ENCODE measurements at regions not wholly inside any gene's neighbourhood (a gene's known extent, or its start where the extent isn't known, plus 50 kb on each side); places are given as distances from the start of the nearest gene placed in this dataset.

DNA sequence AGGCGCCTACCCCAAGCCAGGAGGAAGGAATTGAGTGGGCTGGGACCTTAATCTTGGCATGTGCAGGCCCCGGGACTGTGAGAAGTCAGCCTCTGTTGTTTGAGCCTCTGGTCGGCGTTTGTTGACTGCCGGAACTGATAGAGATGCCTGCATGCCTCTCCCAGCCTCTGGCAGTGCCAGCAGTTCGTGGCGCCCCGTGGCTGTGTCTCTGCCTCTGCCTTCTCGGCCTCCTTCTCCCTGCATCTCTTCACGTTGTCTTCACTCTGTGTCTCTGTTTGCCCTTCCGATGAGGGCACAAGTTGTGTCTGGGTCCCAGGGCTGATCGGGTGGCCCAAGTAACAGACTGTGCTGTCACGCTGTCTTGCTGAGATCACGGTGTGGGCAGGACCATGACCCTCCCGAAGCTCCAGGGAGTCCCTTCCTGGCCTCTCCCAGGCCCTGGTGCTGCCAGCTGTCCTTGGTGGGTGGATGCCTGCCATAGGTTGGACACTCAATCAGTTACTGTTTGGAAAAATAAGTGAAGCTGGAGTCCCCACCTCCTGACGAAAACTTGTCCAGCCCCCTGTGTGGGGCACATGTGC, 133.5 kb upstream of the LPCAT1 start:
- H3K9me3 ChIP-seq: no peaks in the 10 kb centered on the region
- no peak overlapping the region for H3K27ac ChIP-seq
- peaks cover 6 to 22% (median 15%) of the 10 kb centered on the region in 6 donors for H3K4me1 ChIP-seq
- no peak overlapping the region for H3K4me3 ChIP-seq
- no peak for TF ChIP-seq POLR2A (IDR thresholded peaks at IDR 0.05)
- no peak for TF ChIP-seq CTCF (IDR thresholded peaks at IDR 0.05 in 8 of 11, conservative IDR thresholded peaks at IDR 0.05 in 3 of 11)
- TF ChIP-seq POLR2AphosphoS5 (IDR thresholded peaks at IDR 0.05): no peak
- H3K36me3 ChIP-seq: no peaks in the 10 kb centered on the region
- peaks cover 0 to 96% (median 29%) of the 10 kb centered on the region in 7 donors for H3K27me3 ChIP-seq (replicated peaks in 1 of 7)
- intact Hi-C loops (cut with DNase I; ENCODE audit: low total_unique reads): loop anchor here (10.0 kb wide), 1 partner anchor 732 kb away; no protein-coding TSS in a partner anchor
- no peak for DNase-seq
- WGBS, 5 donors: 74 to 87% (median 80%) methylated on average over 15 to 16 of the region's 16 CpGs

DNA sequence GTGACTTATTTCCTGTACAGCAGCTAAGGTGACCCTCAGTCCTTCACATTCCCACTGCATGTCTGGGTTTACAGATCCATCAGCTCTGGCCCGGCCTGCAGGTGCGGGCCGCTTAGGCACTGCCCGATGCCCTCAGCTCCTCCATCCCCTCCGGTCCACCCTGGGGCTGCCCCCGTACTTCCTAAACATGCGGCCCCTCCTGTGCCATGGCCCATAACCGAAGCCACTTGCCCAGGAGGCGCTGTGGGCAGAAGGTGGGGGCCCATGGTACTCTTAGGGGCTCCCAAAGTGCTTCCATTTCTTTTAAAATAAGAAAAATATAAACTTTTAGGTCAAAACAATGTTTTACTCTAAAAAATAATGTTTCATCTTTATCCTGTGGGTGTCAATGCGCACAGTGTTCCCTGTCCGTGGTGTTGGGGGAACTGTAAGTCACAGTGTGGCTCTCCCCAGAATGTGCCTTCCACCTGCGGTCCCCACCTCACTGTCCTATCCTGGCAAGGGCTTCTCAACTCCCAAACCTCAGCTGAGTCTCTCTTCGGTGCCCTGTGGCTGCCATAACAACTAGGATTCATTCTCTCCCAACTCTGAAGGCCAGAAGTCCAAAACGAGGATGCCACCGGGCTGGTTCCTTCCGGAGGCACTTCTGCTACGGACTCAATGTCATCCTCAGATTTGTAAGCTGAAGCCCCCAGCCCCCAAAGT, 132.7 kb upstream of the LPCAT1 start:
- H3K27me3 ChIP-seq (replicated peaks in 1 of 7): peaks cover 0 to 93% (median 31%) of the 10 kb centered on the region in 7 donors

GRCh38 chr5:1655496-1656270, 131.9 kb upstream of the LPCAT1 start:
- 85 to 91% (median 85%) methylated on average over 24 to 27 of the region's 27 CpGs for WGBS, 5 donors
- DNase-seq: no peak
- Histone ChIP-seq H3K27me3 (replicated peaks in 1 of 7) (peaks cover 0 to 88% (median 31%) of the 10 kb centered on the region in 7 donors), H3K27ac (no peak overlapping the region), H3K4me3 (no peak overlapping the region), H3K36me3 (no peaks in the 10 kb centered on the region), H3K4me1 (peaks cover 6 to 22% (median 15%) of the 10 kb centered on the region in 6 donors), H3K9me3 (no peaks in the 10 kb centered on the region)
- intact Hi-C loops (cut with DNase I; ENCODE audit: low total_unique reads): loop anchor here (10.0 kb wide), 1 partner anchor 731 kb away; no protein-coding TSS in a partner anchor
- no peak for TF ChIP-seq POLR2A (IDR thresholded peaks at IDR 0.05)
- no peak for TF ChIP-seq CTCF (IDR thresholded peaks at IDR 0.05 in 8 of 11, conservative IDR thresholded peaks at IDR 0.05 in 3 of 11)

More for the DNA sequence above, 132.7 kb upstream of the LPCAT1 start:
- TF ChIP-seq POLR2A (IDR thresholded peaks at IDR 0.05): no peak
- TF ChIP-seq CTCF (IDR thresholded peaks at IDR 0.05 in 8 of 11, conservative IDR thresholded peaks at IDR 0.05 in 3 of 11): no peak
- no peak for TF ChIP-seq POLR2AphosphoS5 (IDR thresholded peaks at IDR 0.05)
- no peaks in the 10 kb centered on the region for H3K36me3 ChIP-seq
- H3K4me3 ChIP-seq: no peak overlapping the region
- peaks cover 6 to 22% (median 15%) of the 10 kb centered on the region in 6 donors for H3K4me1 ChIP-seq
- DNase-seq: no peak
- intact Hi-C loops (cut with DNase I; ENCODE audit: low total_unique reads): loop anchor here (10.0 kb wide), 1 partner anchor 732 kb away; no protein-coding TSS in a partner anchor
- no peaks in the 10 kb centered on the region for H3K9me3 ChIP-seq
- 84 to 93% (median 88%) methylated on average over 17 of the region's 17 CpGs for WGBS, 5 donors
- H3K27ac ChIP-seq: no peak overlapping the region

All from spleen (tissue), 11 donors.